Fibroblast of pulmonary artery (primary cell): ENCODE measurements at regions not wholly inside any gene's neighbourhood (a gene's known extent, or its start where the extent isn't known, plus 50 kb on each side); places are given as distances from the start of the nearest gene placed in this dataset.

Experiments
- DNase-seq: peaks from one replicate; pipeline ENCODE4 v3.0.0-alpha.2; 2010; ENCODE audit warnings: low read depth
- H3K4me3 ChIP-seq: replicated peaks from 2 replicates; pipeline ENCODE4 v1.5.1; 2011; ENCODE audit warnings: low read depth, mild to moderate bottlenecking, control low read depth, low read length, moderate library complexity
- TF ChIP-seq, protein P1 (sequence below): IDR thresholded peaks from 2 replicates; pipeline ENCODE4 v1.5.1; 2011; ENCODE audit warnings: mild to moderate bottlenecking, control low read depth, low read length, inconsistent platforms; ENCODE audit errors: missing control alignments

- TF ChIP-seq, protein P1, sequence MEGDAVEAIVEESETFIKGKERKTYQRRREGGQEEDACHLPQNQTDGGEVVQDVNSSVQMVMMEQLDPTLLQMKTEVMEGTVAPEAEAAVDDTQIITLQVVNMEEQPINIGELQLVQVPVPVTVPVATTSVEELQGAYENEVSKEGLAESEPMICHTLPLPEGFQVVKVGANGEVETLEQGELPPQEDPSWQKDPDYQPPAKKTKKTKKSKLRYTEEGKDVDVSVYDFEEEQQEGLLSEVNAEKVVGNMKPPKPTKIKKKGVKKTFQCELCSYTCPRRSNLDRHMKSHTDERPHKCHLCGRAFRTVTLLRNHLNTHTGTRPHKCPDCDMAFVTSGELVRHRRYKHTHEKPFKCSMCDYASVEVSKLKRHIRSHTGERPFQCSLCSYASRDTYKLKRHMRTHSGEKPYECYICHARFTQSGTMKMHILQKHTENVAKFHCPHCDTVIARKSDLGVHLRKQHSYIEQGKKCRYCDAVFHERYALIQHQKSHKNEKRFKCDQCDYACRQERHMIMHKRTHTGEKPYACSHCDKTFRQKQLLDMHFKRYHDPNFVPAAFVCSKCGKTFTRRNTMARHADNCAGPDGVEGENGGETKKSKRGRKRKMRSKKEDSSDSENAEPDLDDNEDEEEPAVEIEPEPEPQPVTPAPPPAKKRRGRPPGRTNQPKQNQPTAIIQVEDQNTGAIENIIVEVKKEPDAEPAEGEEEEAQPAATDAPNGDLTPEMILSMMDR: no peak
- H3K4me3 ChIP-seq: no peak overlapping the region
- DNase-seq: no peak
Measured at GRCh38 chr1:60126723-60127122, 53.2 kb upstream of the C1orf87 start.
